GM12864 (cell line): ENCODE measurements at regions not wholly inside any gene's neighbourhood (a gene's known extent, or its start where the extent isn't known, plus 50 kb on each side); places are given as distances from the start of the nearest gene placed in this dataset.
A peak's percentile ranks its signal among the peaks of the same experiment; 100 is the strongest.
"Not testable (repeated sequence)": the region's sequence is repeated elsewhere in the genome, so short reads cannot be mapped to it uniquely, and the experiment has no call there.

Experiments used
- DNase-seq: peaks from one replicate; pipeline ENCODE4 v3.0.0-alpha.2; 2011; ENCODE audit warnings: low read depth
- H3K4me3 ChIP-seq: 2 replicates; pipeline ENCODE4 v1.5.1; 2011; ENCODE audit warnings: mild to moderate bottlenecking, low read depth, low read length, control low read depth
- CTCF ChIP-seq: IDR thresholded peaks from 2 replicates; pipeline ENCODE4 v1.5.1; 2011; ENCODE audit warnings: low read depth, mild to moderate bottlenecking, moderate library complexity, low read length, control low read depth, inconsistent platforms; ENCODE audit errors: missing control alignments

- H3K4me3 ChIP-seq, result no peak overlapping the region
- no peak for DNase-seq
- TF ChIP-seq CTCF, result no peak
Observed at GRCh38 chr22:22368516-22368915, 123.9 kb downstream of the VPREB1 start.

GRCh38 chr22:22369219-22369963 is 124.8 kb downstream of the VPREB1 start:
- DNase-seq, H3K4me3 ChIP-seq: not testable (repeated sequence)
- TF ChIP-seq CTCF, result peak; percentile 6

GRCh38 chr22:22369964-22370270 is 125.3 kb downstream of the VPREB1 start:
- DNase-seq, result no peak
- no peak for TF ChIP-seq CTCF
- H3K4me3 ChIP-seq, result no peak overlapping the region

- no peak for DNase-seq
- TF ChIP-seq CTCF, result peak; percentile 38
- H3K4me3 ChIP-seq, result no peak overlapping the region
Observed at GRCh38 chr22:22371031-22371541, 126.5 kb downstream of the VPREB1 start.

- H3K4me3 ChIP-seq, result no peak overlapping the region
- no peak for DNase-seq
- TF ChIP-seq CTCF, result no peak
Observed at GRCh38 chr22:22372086-22372485, 127.5 kb downstream of the VPREB1 start.

- DNase-seq, result no peak
- no peak overlapping the region for H3K4me3 ChIP-seq
- no peak for TF ChIP-seq CTCF
Observed at GRCh38 chr22:22374163-22374562, 129.6 kb downstream of the VPREB1 start.

- DNase-seq, result no peak
- TF ChIP-seq CTCF, result no peak
- no peak overlapping the region for H3K4me3 ChIP-seq
Observed at GRCh38 chr22:22374579-22374978, 130.0 kb downstream of the VPREB1 start.
